Transverse colon (tissue), 4 donors: ENCODE measurements at regions not wholly inside any gene's neighbourhood (a gene's known extent, or its start where the extent isn't known, plus 50 kb on each side); places are given as distances from the start of the nearest gene placed in this dataset.

ENCODE experiments used
- DNase-seq: peaks from one replicate; pipeline ENCODE4 v3.0.0-alpha.2; 2019
- H3K27ac ChIP-seq, 4 donors: fragments of 200-600 bp; sonication (generic); 2 replicates each; pipeline ENCODE4 v1.5.1; 2016 to 2018; ENCODE audit warnings: inconsistent platforms in 4 of 4
- H3K27me3 ChIP-seq: fragments of 200-600 bp; sonication (generic); 2 replicates; pipeline ENCODE4 v1.5.1; 2017; ENCODE audit warnings: inconsistent platforms
- H3K36me3 ChIP-seq, 4 donors: fragments of 200-600 bp; sonication (generic); 2 replicates each; pipeline ENCODE4 v1.5.1; 2017 to 2019; ENCODE audit warnings: inconsistent platforms in 4 of 4
- H3K4me1 ChIP-seq, 4 donors: fragments of 200-600 bp; sonication (generic); 2 replicates each; pipeline ENCODE4 v1.5.1; 2017 to 2020; ENCODE audit warnings: inconsistent platforms in 4 of 4
- H3K4me3 ChIP-seq, 4 donors: fragments of 200-600 bp; sonication (generic); 1 replicate in 1 of 4; 2 replicates in 3 of 4; pipeline versions ENCODE4 v1.5.1 to v1.6.1; 2017 to 2019; ENCODE audit warnings: inconsistent platforms in 4 of 4
- H3K9me3 ChIP-seq, 2 donors: fragments of 200-600 bp; sonication (generic); 2 replicates each; pipeline ENCODE4 v1.5.1; 2017 to 2019; ENCODE audit warnings: inconsistent platforms in 2 of 2
- CTCF ChIP-seq, 5 experiments: fragments of 200-600 bp in 3 of 5; fragments of 450-650 bp in 2 of 5; sonication (generic) in 3 of 5; IDR thresholded peaks; 1 replicate in 2 of 5; 2 replicates in 3 of 5; pipeline ENCODE4 v1.5.1; 2016 to 2017; ENCODE audit warnings: antibody characterized with exemption in 5 of 5, inconsistent platforms in 3 of 5, mild to moderate bottlenecking in 2 of 5, moderate library complexity in 1 of 5
- EP300 ChIP-seq: sonication (generic); formaldehyde crosslinking; IDR thresholded peaks from one replicate; pipeline ENCODE4 v1.6.1; 2017; ENCODE audit warnings: antibody characterized with exemption, low read depth
- POLR2A ChIP-seq: fragments of 450-650 bp; IDR thresholded peaks from one replicate; pipeline ENCODE4 v1.6.1; 2016; ENCODE audit warnings: antibody characterized with exemption, mild to moderate bottlenecking, moderate library complexity
- POLR2AphosphoS5 ChIP-seq, 3 donors: sonication (generic); formaldehyde crosslinking; IDR thresholded peaks; one replicate each; pipeline ENCODE4 v1.6.1; 2016; ENCODE audit warnings: antibody characterized with exemption in 3 of 3
- WGBS, 2 donors: methylation state at CpG; one replicate each; pipeline ENCODE4 v1.1.5; 2018; ENCODE audit warnings: low coverage in 1 of 2; 5-methylcytosine and 5-hydroxymethylcytosine counted together
- in situ Hi-C, 4 donors: fragments of 200-750 bp; cut with MboI; loops; one replicate each; pipeline versions ENCODE4 v1.15.0 to v1.15.1; 2017; ENCODE audit warnings: low sequenced_read_pairs in 3 of 4, low pct_ligation_motif_present in 1 of 4, low pct_unique_long_range_greater_than_20kb in 1 of 4
- intact Hi-C: fragments of 100-400 bp; cut with DNase I; formaldehyde crosslinking; loops from one replicate; pipeline ENCODE4 v1.15.1; 2023; ENCODE audit warnings: low total_unique reads

GRCh38 chr12:97630875-97631274 lies 168.3 kb downstream of the RMST start:
- no peak overlapping the region for H3K4me3 ChIP-seq
- H3K9me3 ChIP-seq: no peaks in the 10 kb centered on the region
- no peak overlapping the region for H3K27ac ChIP-seq
- no peak for DNase-seq
- no peaks in the 10 kb centered on the region for H3K36me3 ChIP-seq
- H3K4me1 ChIP-seq: no peaks in the 10 kb centered on the region
- no peaks in the 10 kb centered on the region for H3K27me3 ChIP-seq
- 41 to 56% methylated on average over 4 of the region's 4 CpGs for WGBS, 2 donors
- in situ Hi-C loops: no loop called here
- no peak for TF ChIP-seq POLR2AphosphoS5 (IDR thresholded peaks at IDR 0.05)
- no peak for TF ChIP-seq CTCF (IDR thresholded peaks at IDR 0.05)
- TF ChIP-seq EP300: no peak
- no peak for TF ChIP-seq POLR2A
- intact Hi-C loops: no loop called here

- WGBS, 2 donors: 76 to 91% methylated on average over 3 of the region's 3 CpGs
- no peak for TF ChIP-seq CTCF (IDR thresholded peaks at IDR 0.05)
- no peak for TF ChIP-seq POLR2A
- TF ChIP-seq POLR2AphosphoS5 (IDR thresholded peaks at IDR 0.05): no peak
- TF ChIP-seq EP300: no peak
- intact Hi-C loops (no loop called here), in situ Hi-C loops (no loop called here)
- Histone ChIP-seq H3K27me3 (no peaks in the 10 kb centered on the region), H3K36me3 (no peaks in the 10 kb centered on the region), H3K4me1 (no peaks in the 10 kb centered on the region), H3K9me3 (no peaks in the 10 kb centered on the region), H3K27ac (no peak overlapping the region), H3K4me3 (no peak overlapping the region)
- DNase-seq: no peak
Measured at GRCh38 chr12:97637770-97638169, 175.2 kb downstream of the RMST start.

- no peak for TF ChIP-seq CTCF (IDR thresholded peaks at IDR 0.05)
- TF ChIP-seq POLR2A: no peak
- TF ChIP-seq EP300: no peak
- TF ChIP-seq POLR2AphosphoS5 (IDR thresholded peaks at IDR 0.05): no peak
- Histone ChIP-seq H3K36me3 (no peaks in the 10 kb centered on the region), H3K9me3 (no peaks in the 10 kb centered on the region), H3K4me3 (no peak overlapping the region), H3K27ac (no peak overlapping the region), H3K27me3 (no peaks in the 10 kb centered on the region), H3K4me1 (no peaks in the 10 kb centered on the region)
- intact Hi-C loops (no loop called here), in situ Hi-C loops (no loop called here)
- WGBS, 2 donors: 45 to 62% methylated on average over 2 of the region's 2 CpGs
- DNase-seq: no peak
Measured at GRCh38 chr12:97638739-97639138, 176.1 kb downstream of the RMST start.

- Histone ChIP-seq H3K4me1 (no peaks in the 10 kb centered on the region), H3K9me3 (no peaks in the 10 kb centered on the region), H3K36me3 (no peaks in the 10 kb centered on the region), H3K27me3 (no peaks in the 10 kb centered on the region), H3K4me3 (no peak overlapping the region), H3K27ac (no peak overlapping the region)
- in situ Hi-C loops (no loop called here), intact Hi-C loops (no loop called here)
- no peak for TF ChIP-seq POLR2A
- TF ChIP-seq EP300: no peak
- no peak for TF ChIP-seq POLR2AphosphoS5 (IDR thresholded peaks at IDR 0.05)
- no peak for TF ChIP-seq CTCF (IDR thresholded peaks at IDR 0.05)
- 76 to 81% methylated on average over 1 of the region's 1 CpG for WGBS, 2 donors
- DNase-seq: no peak
Measured at GRCh38 chr12:97639702-97640101, 177.1 kb downstream of the RMST start.
